Suprapubic skin (tissue), 4 donors: ENCODE measurements at regions not wholly inside any gene's neighbourhood (a gene's known extent, or its start where the extent isn't known, plus 50 kb on each side); places are given as distances from the start of the nearest gene placed in this dataset.
A peak's percentile ranks its signal among the peaks of the same experiment; 100 is the strongest.

Source experiments
- DNase-seq, 2 donors: peaks; one replicate each; pipeline ENCODE4 v3.0.0-alpha.2; 2019; ENCODE audit warnings: low spot score in 2 of 2
- H3K27ac ChIP-seq: fragments of 200-600 bp; sonication (generic); one replicate; pipeline ENCODE4 v1.5.1; 2019
- H3K27me3 ChIP-seq: fragments of 200-600 bp; sonication (generic); one replicate; pipeline ENCODE4 v1.5.1; 2019
- H3K36me3 ChIP-seq: fragments of 200-600 bp; sonication (generic); one replicate; pipeline ENCODE4 v1.5.1; 2019
- H3K4me1 ChIP-seq: fragments of 200-600 bp; sonication (generic); one replicate; pipeline ENCODE4 v1.5.1; 2019
- H3K4me3 ChIP-seq: fragments of 200-600 bp; sonication (generic); one replicate; pipeline ENCODE4 v1.5.1; 2019; ENCODE audit warnings: mild to moderate bottlenecking
- H3K9me3 ChIP-seq: fragments of 200-600 bp; sonication (generic); one replicate; pipeline ENCODE4 v1.5.1; 2019
- EP300 ChIP-seq: sonication (generic); formaldehyde crosslinking; IDR thresholded peaks from one replicate; pipeline ENCODE4 v1.6.1; 2017; ENCODE audit warnings: antibody characterized with exemption
- POLR2A ChIP-seq, 2 donors: fragments of 450-650 bp; IDR thresholded peaks; one replicate each; pipeline ENCODE4 v1.6.1; 2017; ENCODE audit warnings: antibody characterized with exemption in 2 of 2, mild to moderate bottlenecking in 2 of 2, moderate library complexity in 2 of 2
- POLR2AphosphoS5 ChIP-seq, 3 donors: sonication (generic); formaldehyde crosslinking; IDR thresholded peaks; one replicate each; pipeline ENCODE4 v1.6.1; 2017; ENCODE audit warnings: antibody characterized with exemption in 3 of 3
- WGBS: methylation state at CpG from one replicate; pipeline ENCODE4 v1.1.5; 2018; 5-methylcytosine and 5-hydroxymethylcytosine counted together
- TF ChIP-seq, protein P1 (sequence below), 2 donors: fragments of 200-600 bp in 1 of 2; fragments of 450-650 bp in 1 of 2; sonication (generic) in 1 of 2; IDR thresholded peaks; one replicate each; pipeline ENCODE4 v1.5.1; 2016 to 2019; ENCODE audit warnings: antibody characterized with exemption in 2 of 2, mild to moderate bottlenecking in 1 of 2, moderate library complexity in 1 of 2

- H3K4me3 ChIP-seq, result no peak overlapping the region
- no peak overlapping the region for H3K27ac ChIP-seq
- 89% methylated on average over 7 of the region's 7 CpGs for WGBS
- H3K9me3 ChIP-seq, result no peaks in the 10 kb centered on the region
- no peaks in the 10 kb centered on the region for H3K27me3 ChIP-seq
- DNase-seq, result no peak
- H3K36me3 ChIP-seq, result no peaks in the 10 kb centered on the region
- H3K4me1 ChIP-seq, result peaks cover 10% of the 10 kb centered on the region
- no peak for TF ChIP-seq POLR2A (IDR thresholded peaks at IDR 0.05)
- TF ChIP-seq, protein P1, sequence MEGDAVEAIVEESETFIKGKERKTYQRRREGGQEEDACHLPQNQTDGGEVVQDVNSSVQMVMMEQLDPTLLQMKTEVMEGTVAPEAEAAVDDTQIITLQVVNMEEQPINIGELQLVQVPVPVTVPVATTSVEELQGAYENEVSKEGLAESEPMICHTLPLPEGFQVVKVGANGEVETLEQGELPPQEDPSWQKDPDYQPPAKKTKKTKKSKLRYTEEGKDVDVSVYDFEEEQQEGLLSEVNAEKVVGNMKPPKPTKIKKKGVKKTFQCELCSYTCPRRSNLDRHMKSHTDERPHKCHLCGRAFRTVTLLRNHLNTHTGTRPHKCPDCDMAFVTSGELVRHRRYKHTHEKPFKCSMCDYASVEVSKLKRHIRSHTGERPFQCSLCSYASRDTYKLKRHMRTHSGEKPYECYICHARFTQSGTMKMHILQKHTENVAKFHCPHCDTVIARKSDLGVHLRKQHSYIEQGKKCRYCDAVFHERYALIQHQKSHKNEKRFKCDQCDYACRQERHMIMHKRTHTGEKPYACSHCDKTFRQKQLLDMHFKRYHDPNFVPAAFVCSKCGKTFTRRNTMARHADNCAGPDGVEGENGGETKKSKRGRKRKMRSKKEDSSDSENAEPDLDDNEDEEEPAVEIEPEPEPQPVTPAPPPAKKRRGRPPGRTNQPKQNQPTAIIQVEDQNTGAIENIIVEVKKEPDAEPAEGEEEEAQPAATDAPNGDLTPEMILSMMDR (IDR thresholded peaks at IDR 0.05), result no peak
- no peak for TF ChIP-seq EP300
- no peak for TF ChIP-seq POLR2AphosphoS5 (IDR thresholded peaks at IDR 0.05)
Measured at GRCh38 chr2:222799262-222799918, 61.4 kb upstream of the ACSL3 start.

GRCh38 chr2:222802514-222803196 lies 58.2 kb upstream of the ACSL3 start:
- no peak for DNase-seq
- H3K4me1 ChIP-seq, result peaks cover 19% of the 10 kb centered on the region
- H3K27ac ChIP-seq, result no peak overlapping the region
- no peaks in the 10 kb centered on the region for H3K9me3 ChIP-seq
- 74% methylated on average over 5 of the region's 5 CpGs for WGBS
- H3K27me3 ChIP-seq, result no peaks in the 10 kb centered on the region
- no peak overlapping the region for H3K4me3 ChIP-seq
- no peaks in the 10 kb centered on the region for H3K36me3 ChIP-seq
- TF ChIP-seq, protein P1 (IDR thresholded peaks at IDR 0.05), result no peak
- TF ChIP-seq POLR2AphosphoS5 (IDR thresholded peaks at IDR 0.05), result no peak
- TF ChIP-seq POLR2A (IDR thresholded peaks at IDR 0.05), result no peak
- no peak for TF ChIP-seq EP300

DNA sequence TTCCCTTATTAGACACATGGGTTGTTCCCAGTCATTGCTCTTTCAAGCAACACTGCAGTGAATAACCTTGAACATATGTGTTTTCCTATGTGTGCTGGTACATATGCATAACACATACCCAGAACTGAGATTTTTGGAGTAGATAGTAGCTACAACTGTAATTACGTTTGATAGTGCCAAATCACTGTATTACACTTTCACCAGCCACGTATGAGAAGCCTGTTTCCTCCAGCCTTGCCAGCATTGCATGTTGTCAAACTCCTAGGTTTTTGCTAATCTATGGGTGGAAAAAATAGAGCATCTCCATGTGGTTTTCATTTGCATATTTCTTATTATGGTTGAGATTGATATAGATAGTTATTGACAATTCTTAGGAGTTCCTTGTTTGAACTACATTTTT lies 56.5 kb upstream of the ACSL3 start:
- DNase-seq, result no peak
- Histone ChIP-seq H3K4me1 (peaks cover 19% of the 10 kb centered on the region), H3K27me3 (no peaks in the 10 kb centered on the region), H3K9me3 (no peaks in the 10 kb centered on the region), H3K4me3 (no peak overlapping the region), H3K36me3 (no peaks in the 10 kb centered on the region), H3K27ac (no peak overlapping the region)
- no peak for TF ChIP-seq POLR2AphosphoS5 (IDR thresholded peaks at IDR 0.05)
- TF ChIP-seq EP300, result no peak
- no peak for TF ChIP-seq POLR2A (IDR thresholded peaks at IDR 0.05)
- TF ChIP-seq, protein P1 (IDR thresholded peaks at IDR 0.05), result no peak
- 39% methylated on average over 2 of the region's 2 CpGs for WGBS

- no peaks in the 10 kb centered on the region for H3K27me3 ChIP-seq
- TF ChIP-seq POLR2A (IDR thresholded peaks at IDR 0.05), result no peak
- TF ChIP-seq POLR2AphosphoS5 (IDR thresholded peaks at IDR 0.05), result no peak
- TF ChIP-seq, protein P1 (IDR thresholded peaks at IDR 0.05), result no peak
- no peak for TF ChIP-seq EP300
- H3K4me1 ChIP-seq, result peaks cover 19% of the 10 kb centered on the region
- DNase-seq, result no peak
- peak overlapping the region; percentile 54 for H3K27ac ChIP-seq
- H3K36me3 ChIP-seq, result no peaks in the 10 kb centered on the region
- H3K4me3 ChIP-seq, result no peak overlapping the region
- WGBS, result 39% methylated on average over 8 of the region's 8 CpGs
- no peaks in the 10 kb centered on the region for H3K9me3 ChIP-seq
Measured at GRCh38 chr2:222805591-222806304, 55.1 kb upstream of the ACSL3 start.

DNA sequence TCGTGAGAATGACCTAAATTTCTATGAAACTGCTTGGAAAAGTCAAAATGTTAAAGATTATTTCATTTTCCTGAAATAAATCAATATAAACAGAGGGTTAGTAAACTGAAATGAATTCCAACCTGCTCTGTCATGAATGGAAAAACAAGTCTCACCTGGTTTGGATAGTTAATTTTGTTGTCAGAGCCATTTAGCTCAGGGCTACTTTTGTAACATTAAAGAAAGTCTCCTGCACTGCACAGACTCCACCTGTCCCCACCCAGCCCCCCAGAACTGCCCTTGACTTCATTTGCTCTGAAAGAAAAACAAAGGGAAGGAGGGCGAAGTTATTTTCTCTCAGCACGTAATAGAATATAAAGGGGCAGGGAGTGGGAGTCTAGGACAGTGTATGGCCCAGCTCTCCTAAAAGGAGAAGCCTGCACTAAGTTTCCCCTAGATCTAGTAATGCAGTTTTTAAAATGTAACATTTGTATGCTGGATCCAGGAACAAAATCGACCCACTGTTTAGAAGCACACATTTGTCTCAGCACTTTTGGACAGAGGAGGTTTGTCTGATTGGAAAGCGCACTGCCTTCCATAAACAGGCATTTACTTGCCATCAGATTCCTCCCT lies 54.2 kb upstream of the ACSL3 start:
- Histone ChIP-seq H3K4me3 (no peak overlapping the region), H3K9me3 (no peaks in the 10 kb centered on the region), H3K36me3 (no peaks in the 10 kb centered on the region), H3K27ac (peak overlapping the region; percentile 54), H3K4me1 (peaks cover 19% of the 10 kb centered on the region), H3K27me3 (no peaks in the 10 kb centered on the region)
- TF ChIP-seq POLR2AphosphoS5 (IDR thresholded peaks at IDR 0.05) (no peak), POLR2A (IDR thresholded peaks at IDR 0.05) (no peak), EP300 (no peak)
- TF ChIP-seq, protein P1 (IDR thresholded peaks at IDR 0.05), result no peak
- 47% methylated on average over 5 of the region's 5 CpGs for WGBS
- no peak for DNase-seq
